ENCODE measurements at regions not wholly inside any gene's neighbourhood (a gene's known extent, or its start where the extent isn't known, plus 50 kb on each side); places are given as distances from the start of the nearest gene placed in this dataset.

GRCh38 chr5:124034083-124034700, 522.2 kb downstream of the CSNK1G3 start:
- ATAC-seq (no peak), DNase-seq (no peak)
- H3K9me3 ChIP-seq, result no peaks in the 10 kb centered on the region
- no peak overlapping the region for H3K4me3 ChIP-seq
- no peaks in the 10 kb centered on the region for H3K4me1 ChIP-seq (ENCODE audit: low read depth)
- TF ChIP-seq CTCF (IDR thresholded peaks at IDR 0.05), result no peak
- intact Hi-C loops (cut with DNase I, micrococcal nuclease), result no loop called here
- H3K36me3 ChIP-seq (ENCODE audit: low read depth), result no peaks in the 10 kb centered on the region

- Histone ChIP-seq H3K9me3 (no peaks in the 10 kb centered on the region), H3K36me3 (ENCODE audit: low read depth) (no peaks in the 10 kb centered on the region), H3K4me1 (ENCODE audit: low read depth) (no peaks in the 10 kb centered on the region), H3K4me3 (no peak overlapping the region)
- DNase-seq, result no peak
- ATAC-seq, result no peak
- no peak for TF ChIP-seq CTCF (IDR thresholded peaks at IDR 0.05)
- intact Hi-C loops (cut with DNase I, micrococcal nuclease), result no loop called here
These were observed 518.1 kb downstream of the CSNK1G3 start for GRCh38 chr5:124030043-124030491.

GRCh38 chr5:124027441-124027840, 515.5 kb downstream of the CSNK1G3 start:
- no peak overlapping the region for H3K4me3 ChIP-seq
- no peaks in the 10 kb centered on the region for H3K9me3 ChIP-seq
- H3K36me3 ChIP-seq (ENCODE audit: low read depth), result no peaks in the 10 kb centered on the region
- ATAC-seq (no peak), DNase-seq (no peak)
- no peaks in the 10 kb centered on the region for H3K4me1 ChIP-seq (ENCODE audit: low read depth)
- TF ChIP-seq CTCF (IDR thresholded peaks at IDR 0.05), result no peak
- intact Hi-C loops (cut with DNase I, micrococcal nuclease), result no loop called here

GRCh38 chr5:124025306-124025845, 513.4 kb downstream of the CSNK1G3 start:
- no peak for TF ChIP-seq CTCF (IDR thresholded peaks at IDR 0.05)
- Histone ChIP-seq H3K36me3 (ENCODE audit: low read depth) (no peaks in the 10 kb centered on the region), H3K4me3 (no peak overlapping the region), H3K4me1 (ENCODE audit: low read depth) (no peaks in the 10 kb centered on the region), H3K9me3 (no peaks in the 10 kb centered on the region)
- ATAC-seq (no peak), DNase-seq (no peak)
- intact Hi-C loops (cut with DNase I, micrococcal nuclease), result no loop called here

GRCh38 chr5:124022966-124023365, 511.0 kb downstream of the CSNK1G3 start:
- Histone ChIP-seq H3K9me3 (no peaks in the 10 kb centered on the region), H3K4me1 (ENCODE audit: low read depth) (no peaks in the 10 kb centered on the region), H3K4me3 (no peak overlapping the region), H3K36me3 (ENCODE audit: low read depth) (no peaks in the 10 kb centered on the region)
- ATAC-seq (no peak), DNase-seq (no peak)
- intact Hi-C loops (cut with DNase I, micrococcal nuclease), result no loop called here
- no peak for TF ChIP-seq CTCF (IDR thresholded peaks at IDR 0.05)

Data from mucosa of descending colon (tissue), 3 donors.